DMS153 (cell line): ENCODE measurements at regions not wholly inside any gene's neighbourhood (a gene's known extent, or its start where the extent isn't known, plus 50 kb on each side); places are given as distances from the start of the nearest gene placed in this dataset.

Experiments
- DNase-seq: peaks from one replicate; lab custom pipeline; 2025; lab: John Stamatoyannopoulos, UW

GRCh38 chr6:26216359-26216885, 129.2 kb downstream of the HFE start:
- peak; percentile 99 for DNase-seq

- peak; percentile 85 for DNase-seq
Measured at GRCh38 chr6:26216886-26217713, 129.9 kb downstream of the HFE start.

GRCh38 chr6:26217714-26218075, 130.5 kb downstream of the HFE start:
- no peak for DNase-seq

GRCh38 chr6:26218824-26219223, 131.6 kb downstream of the HFE start:
- no peak for DNase-seq

GRCh38 chr6:26220145-26220970, 133.1 kb downstream of the HFE start:
- DNase-seq, result no peak

GRCh38 chr6:26221186-26221585, 134.0 kb downstream of the HFE start:
- no peak for DNase-seq

- DNase-seq, result no peak
Measured at GRCh38 chr6:26222571-26222970, 135.3 kb downstream of the HFE start.

- peak; percentile 47 for DNase-seq
Measured at GRCh38 chr6:26223228-26223627, 136.0 kb downstream of the HFE start.

- peak; percentile 92 for DNase-seq
Measured at GRCh38 chr6:26223650-26224546, 136.7 kb downstream of the HFE start.

- no peak for DNase-seq
Measured at GRCh38 chr6:26224547-26224912, 137.3 kb downstream of the HFE start.

- peak; percentile 94 for DNase-seq
Measured at GRCh38 chr6:26224940-26225847, 138.0 kb downstream of the HFE start.

- DNase-seq, result peak; percentile 16
Measured at GRCh38 chr6:26225848-26226578, 138.8 kb downstream of the HFE start.

- DNase-seq, result no peak
Measured at GRCh38 chr6:26226579-26226967, 138.4 kb upstream of the BTN3A2 start.

GRCh38 chr6:26230351-26230750, 134.6 kb upstream of the BTN3A2 start:
- no peak for DNase-seq

GRCh38 chr6:26231006-26231587, 133.9 kb upstream of the BTN3A2 start:
- DNase-seq, result no peak

GRCh38 chr6:26232306-26232939, 132.6 kb upstream of the BTN3A2 start:
- no peak for DNase-seq

GRCh38 chr6:26232940-26233648, 131.9 kb upstream of the BTN3A2 start:
- DNase-seq, result peak; percentile 67

GRCh38 chr6:26233649-26234420, 131.2 kb upstream of the BTN3A2 start:
- DNase-seq, result peak; percentile 30
